CD14-positive monocyte (primary cell): ENCODE measurements at regions not wholly inside any gene's neighbourhood (a gene's known extent, or its start where the extent isn't known, plus 50 kb on each side); places are given as distances from the start of the nearest gene placed in this dataset.

ENCODE experiments used
- DNase-seq, 3 donors: peaks; one replicate each; pipeline ENCODE4 v3.0.0-alpha.2; 2011 to 2022
- H2AFZ ChIP-seq: 2 replicates; pipeline ENCODE4 v1.6.0; 2012; ENCODE audit warnings: mild to moderate bottlenecking, low read depth, low read length, inconsistent platforms; ENCODE audit not compliant: insufficient read depth, poor library complexity, severe bottlenecking
- H3K27ac ChIP-seq, 2 donors: 1 replicate in 1 of 2; 2 replicates in 1 of 2; pipeline ENCODE4 v1.5.1; 2012 to 2013; ENCODE audit warnings: low read length in 2 of 2, control low read depth in 1 of 2, inconsistent platforms in 1 of 2, low read depth in 1 of 2, mild to moderate bottlenecking in 1 of 2
- H3K27me3 ChIP-seq, 2 donors: one replicate each; pipeline versions ENCODE4 v1.6.0 to v1.6.1; 2011 to 2013; ENCODE audit warnings: low read length in 2 of 2; ENCODE audit not compliant: control insufficient read depth in 2 of 2, insufficient read depth in 2 of 2
- H3K36me3 ChIP-seq, 2 donors: replicated peaks in 1 of 2; 1 replicate in 1 of 2; 2 replicates in 1 of 2; pipeline versions ENCODE4 v1.5.1 to v1.6.1; 2012 to 2013; ENCODE audit warnings: low read length in 2 of 2, control low read depth in 1 of 2, inconsistent platforms in 1 of 2, mild to moderate bottlenecking in 1 of 2; ENCODE audit not compliant: insufficient read depth in 2 of 2, control insufficient read depth in 1 of 2
- H3K4me1 ChIP-seq, 2 donors: 1 replicate in 1 of 2; 2 replicates in 1 of 2; pipeline versions ENCODE4 v1.5.1 to v1.6.1; 2012 to 2013; ENCODE audit warnings: low read length in 2 of 2, control low read depth in 1 of 2, inconsistent platforms in 1 of 2, mild to moderate bottlenecking in 1 of 2, moderate library complexity in 1 of 2; ENCODE audit not compliant: insufficient read depth in 2 of 2, control insufficient read depth in 1 of 2
- H3K4me2 ChIP-seq: replicated peaks from 2 replicates; pipeline ENCODE3; 2012; ENCODE audit warnings: low read length, moderate library complexity, mild to moderate bottlenecking; ENCODE audit not compliant: poor library complexity, severe bottlenecking; ENCODE audit errors: extremely low read depth
- H3K4me3 ChIP-seq, 3 experiments: fragments of 200-600 bp in 1 of 3; sonication (generic) in 1 of 3; replicated peaks in 1 of 3; 1 replicate in 2 of 3; 2 replicates in 1 of 3; pipeline ENCODE4 v1.5.1; 2011 to 2013; ENCODE audit warnings: low read length in 3 of 3, mild to moderate bottlenecking in 3 of 3, control low read depth in 2 of 3, low read depth in 2 of 3, inconsistent platforms in 1 of 3, moderate library complexity in 1 of 3
- H3K79me2 ChIP-seq: 2 replicates; pipeline ENCODE4 v1.6.0; 2012; ENCODE audit warnings: mild to moderate bottlenecking, control low read depth, inconsistent platforms, low read length, moderate library complexity; ENCODE audit not compliant: insufficient read depth
- H3K9ac ChIP-seq: 2 replicates; pipeline ENCODE4 v1.6.0; 2017; ENCODE audit warnings: low read length, mild to moderate bottlenecking; ENCODE audit not compliant: insufficient read depth, poor library complexity, severe bottlenecking
- H3K9me3 ChIP-seq, 2 donors: replicated peaks in 1 of 2; 1 replicate in 1 of 2; 2 replicates in 1 of 2; pipeline versions ENCODE4 v1.5.1 to v1.6.1; 2012 to 2013; ENCODE audit warnings: low read length in 2 of 2, control low read depth in 1 of 2; ENCODE audit not compliant: control insufficient read depth in 1 of 2, insufficient read depth in 1 of 2
- H4K20me1 ChIP-seq: 2 replicates; pipeline ENCODE4 v1.6.0; 2012; ENCODE audit warnings: mild to moderate bottlenecking, low read length, control low read depth, moderate library complexity; ENCODE audit not compliant: insufficient read depth
- H3K27ac Mint-ChIP-seq, 7 donors: one replicate each; pipeline ENCODE4 v1.8.0; 2020; ENCODE audit warnings: mild to moderate bottlenecking in 7 of 7, mixed read lengths in 7 of 7, moderate library complexity in 6 of 7, inconsistent platforms in 2 of 7
- H3K27me3 Mint-ChIP-seq, 3 donors: one replicate each; pipeline ENCODE4 v1.8.0; 2021 to 2022; ENCODE audit warnings: low read depth in 3 of 3, mild to moderate bottlenecking in 3 of 3, mixed read lengths in 3 of 3, moderate library complexity in 3 of 3, inconsistent platforms in 1 of 3
- H3K36me3 Mint-ChIP-seq, 2 donors: one replicate each; pipeline ENCODE4 v1.8.0; 2020; ENCODE audit warnings: mixed read lengths in 2 of 2, inconsistent platforms in 1 of 2, mild to moderate bottlenecking in 1 of 2
- H3K4me1 Mint-ChIP-seq: one replicate; pipeline ENCODE4 v1.8.0; 2020; ENCODE audit warnings: mild to moderate bottlenecking, mixed read lengths
- H3K4me3 Mint-ChIP-seq, 2 donors: one replicate each; pipeline ENCODE4 v1.8.0; 2020; ENCODE audit warnings: mild to moderate bottlenecking in 2 of 2, mixed read lengths in 2 of 2, moderate library complexity in 1 of 2
- H3K9me3 Mint-ChIP-seq, 7 donors: one replicate each; pipeline ENCODE4 v1.8.0; 2020 to 2022; ENCODE audit warnings: mixed read lengths in 7 of 7, mild to moderate bottlenecking in 6 of 7, moderate library complexity in 6 of 7, inconsistent platforms in 2 of 7
- CTCF ChIP-seq: fragments of 200-600 bp; IDR thresholded peaks from one replicate; pipeline ENCODE4 v1.8.0; 2022; ENCODE audit warnings: antibody characterized with exemption, mild to moderate bottlenecking
- WGBS: methylation state at CpG from one replicate; pipeline ENCODE4 v1.1.5; 2013; ENCODE audit warnings: missing lambda C conversion rate; ENCODE audit not compliant: insufficient coverage; 5-methylcytosine and 5-hydroxymethylcytosine counted together
- intact Hi-C, 2 donors: fragments of 100-400 bp; cut with micrococcal nuclease; formaldehyde crosslinking; loops; one replicate each; pipeline versions ENCODE4 v1.15.0 to v1.15.1; 2023

- Mint-ChIP-seq H3K4me3 (peak overlapping the region; percentile 83 to 91), H3K9me3 (peaks cover 0 to 23% (median 6%) of the 10 kb centered on the region in 7 donors), H3K27me3 (peaks cover 17 to 70% (median 33%) of the 10 kb centered on the region in 3 donors), H3K36me3 (peaks cover 4 to 7% of the 10 kb centered on the region in 2 donors), H3K4me1 (peaks cover 47% of the 10 kb centered on the region), H3K27ac (no peak overlapping the region)
- Histone ChIP-seq H3K4me1 (peaks cover 57 to 63% of the 10 kb centered on the region in 2 donors), H4K20me1 (no peaks in the 10 kb centered on the region), H3K27ac (no peak overlapping the region), H2AFZ (peak overlapping the region; percentile 42), H3K9ac (peak overlapping the region; percentile 24), H3K79me2 (peaks cover 3% of the 10 kb centered on the region), H3K4me2 (peak overlapping the region; percentile 71), H3K36me3 (no peaks in the 10 kb centered on the region), H3K9me3 (no peaks in the 10 kb centered on the region), H3K4me3 (peak overlapping the region in 1 of 3 experiments; percentile 63), H3K27me3 (peaks cover 8 to 9% of the 10 kb centered on the region in 2 donors)
- no peak for DNase-seq
- intact Hi-C loops, result loop anchor here in 1 of 2 donors (2.0 kb wide), 1 partner anchor 14 kb away; no protein-coding TSS in a partner anchor
- 85% methylated on average over 18 of the region's 39 CpGs for WGBS
- no peak for TF ChIP-seq CTCF
Observed at GRCh38 chrX:40168480-40169011, 70.8 kb upstream of the BCOR start.

- Mint-ChIP-seq H3K36me3 (peaks cover 4 to 7% of the 10 kb centered on the region in 2 donors), H3K4me3 (peak overlapping the region; percentile 83 to 91), H3K27me3 (peaks cover 17 to 64% (median 33%) of the 10 kb centered on the region in 3 donors), H3K9me3 (peaks cover 0 to 21% (median 6%) of the 10 kb centered on the region in 7 donors), H3K4me1 (peaks cover 41% of the 10 kb centered on the region), H3K27ac (peak overlapping the region; percentile 8 to 79 (median 41))
- DNase-seq, result peak in 2 of 3 donors; percentile 40 to 73
- TF ChIP-seq CTCF, result no peak
- Histone ChIP-seq H3K4me1 (peaks cover 51 to 57% of the 10 kb centered on the region in 2 donors), H3K79me2 (no peaks in the 10 kb centered on the region), H3K9ac (peak overlapping the region; percentile 24), H3K27me3 (peaks cover 8 to 9% of the 10 kb centered on the region in 2 donors), H2AFZ (peak overlapping the region; percentile 42), H3K4me2 (peak overlapping the region; percentile 71), H3K4me3 (peak overlapping the region; percentile 11 to 63 (median 39)), H3K36me3 (no peaks in the 10 kb centered on the region), H4K20me1 (no peaks in the 10 kb centered on the region), H3K27ac (no peak overlapping the region), H3K9me3 (no peaks in the 10 kb centered on the region)
- intact Hi-C loops, result loop anchor here in 1 of 2 donors (2.0 kb wide), 1 partner anchor 13 kb away; no protein-coding TSS in a partner anchor
- whole genome bisulfite sequencing, result 1% methylated on average over 37 of the region's 46 CpGs
Observed at GRCh38 chrX:40167850-40168479, 70.2 kb upstream of the BCOR start.
